ENCODE measurements at regions not wholly inside any gene's neighbourhood (a gene's known extent, or its start where the extent isn't known, plus 50 kb on each side); places are given as distances from the start of the nearest gene placed in this dataset.

DNA sequence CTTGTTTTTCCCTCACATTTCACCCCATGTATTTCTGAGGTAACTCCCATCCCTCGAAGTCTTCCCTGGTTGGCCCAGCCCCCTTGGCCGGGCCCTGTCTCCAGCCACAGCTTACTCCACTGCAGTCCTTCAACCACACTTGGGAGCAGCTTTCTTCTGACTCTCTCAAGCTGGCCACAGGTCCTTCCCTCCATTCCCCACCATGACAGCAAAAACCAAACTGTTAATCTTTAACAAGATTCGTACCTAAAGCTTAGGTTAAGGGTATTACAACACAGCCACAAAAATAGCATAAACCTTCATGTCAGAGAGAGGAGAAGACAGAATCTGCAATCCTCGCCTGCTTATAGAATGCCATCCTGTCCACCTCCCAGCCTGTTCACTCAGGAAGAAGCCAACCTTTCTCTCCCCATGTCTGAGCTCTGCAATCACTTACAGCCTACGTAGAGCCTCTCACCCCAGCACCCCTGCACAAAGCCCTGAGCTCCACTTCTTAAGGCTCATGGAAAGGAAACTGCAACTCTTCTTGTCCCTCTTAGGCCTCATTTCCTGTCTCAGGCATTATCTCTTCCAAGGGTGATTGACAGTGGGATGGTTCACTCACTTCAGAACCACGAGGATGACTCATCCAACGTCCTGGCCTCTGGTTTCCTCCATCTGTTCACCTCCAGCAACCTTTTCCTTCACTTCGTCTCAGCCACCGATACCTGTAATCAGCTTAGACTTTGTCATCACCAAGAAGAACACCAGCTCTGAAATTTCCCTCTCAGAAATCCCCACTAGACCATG is 72.8 kb downstream of the CD2 start:
- peaks cover 0 to 7% (median 2%) of the 10 kb centered on the region in 11 donors for H3K9me3 Mint-ChIP-seq
- ATAC-seq: peak; percentile 59
- H3K4me3 ChIP-seq (ENCODE audit: low read length): no peak overlapping the region
- intact Hi-C loops (cut with micrococcal nuclease): loop anchor here in 1 of 2 donors (1.0 to 2.0 kb wide), 5 partner anchors 16 to 160 kb away; no protein-coding TSS in a partner anchor
- H3K36me3 Mint-ChIP-seq: peaks cover 0 to 11% (median 0%) of the 10 kb centered on the region in 5 donors
- no peaks in the 10 kb centered on the region for H3K27me3 ChIP-seq (ENCODE audit: control insufficient read depth in 2 of 2, insufficient read depth in 2 of 2, low read length in 2 of 2)
- H3K4me1 ChIP-seq (ENCODE audit: control insufficient read depth in 2 of 2, insufficient read depth in 2 of 2, low read length in 2 of 2): peaks cover 10 to 12% of the 10 kb centered on the region in 2 donors
- H3K36me3 ChIP-seq (ENCODE audit: control insufficient read depth in 2 of 3, insufficient read depth in 3 of 3, low read length in 3 of 3): no peaks in the 10 kb centered on the region
- peak overlapping the region in 6 of 10 donors; percentile 1 to 76 (median 22) for H3K4me3 Mint-ChIP-seq
- DNase-seq: peak in 3 of 9 donors; percentile 11 to 64 (median 46)
- H3K4me1 Mint-ChIP-seq: peaks cover 11 to 60% (median 25%) of the 10 kb centered on the region in 7 donors
- no peaks in the 10 kb centered on the region for H3K9me3 ChIP-seq (ENCODE audit: control insufficient read depth in 2 of 3, low read length in 3 of 3)
- H3K27ac Mint-ChIP-seq: peak overlapping the region; percentile 10 to 94 (median 77)
- H3K27ac ChIP-seq (ENCODE audit: low read depth, low read length): no peak overlapping the region
- ChIA-PET POLR2A (interaction anchor here (0.6 to 1.3 kb wide), 8 partner anchors 11 to 179 kb away, joined by 3 to 6 read pairs (median 3); no protein-coding TSS in a partner anchor), CTCF (interaction anchor here (1.1 to 1.5 kb wide), 2 partner anchors 10 to 64 kb away, joined by 3 to 4 read pairs; no protein-coding TSS in a partner anchor)
- H3K27me3 Mint-ChIP-seq: peaks cover 0 to 3% (median 0%) of the 10 kb centered on the region in 5 donors

DNA sequence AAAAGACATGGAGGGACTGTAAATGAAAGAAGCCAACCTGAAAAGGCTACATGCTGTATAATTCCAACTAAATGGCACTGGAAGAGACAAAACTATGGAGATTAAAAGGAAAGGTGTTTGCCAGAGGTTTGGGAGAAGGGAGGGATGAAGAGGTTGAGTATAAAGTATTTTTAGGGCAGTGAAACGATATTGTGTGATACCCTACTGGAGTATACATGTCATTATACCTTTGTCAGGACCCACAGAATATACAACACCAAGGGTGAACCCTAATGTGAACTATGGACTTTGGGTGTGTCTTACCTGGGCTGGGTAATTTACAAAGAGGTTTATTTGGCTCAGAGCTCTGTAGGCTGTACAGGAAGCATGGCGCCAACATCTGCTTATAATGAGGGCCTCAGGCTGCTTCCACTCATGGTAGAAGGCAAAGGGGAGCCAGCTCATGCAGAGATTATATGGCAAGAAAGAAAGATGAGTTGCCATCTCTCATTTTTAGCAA is 73.4 kb downstream of the CD2 start:
- no peaks in the 10 kb centered on the region for H3K27me3 ChIP-seq (ENCODE audit: control insufficient read depth in 2 of 2, insufficient read depth in 2 of 2, low read length in 2 of 2)
- Mint-ChIP-seq H3K36me3 (peaks cover 0 to 11% (median 0%) of the 10 kb centered on the region in 5 donors), H3K9me3 (peaks cover 0 to 7% (median 2%) of the 10 kb centered on the region in 11 donors), H3K4me1 (peaks cover 11 to 62% (median 25%) of the 10 kb centered on the region in 7 donors), H3K4me3 (peak overlapping the region in 2 of 10 donors; percentile 2 to 76), H3K27ac (peak overlapping the region in 8 of 9 donors; percentile 10 to 94 (median 78)), H3K27me3 (peaks cover 0 to 3% (median 0%) of the 10 kb centered on the region in 5 donors)
- no peak overlapping the region for H3K4me3 ChIP-seq (ENCODE audit: low read length)
- intact Hi-C loops (cut with micrococcal nuclease): loop anchor here in 1 of 2 donors (1.0 to 2.0 kb wide), 5 partner anchors 17 to 159 kb away; no protein-coding TSS in a partner anchor
- H3K9me3 ChIP-seq (ENCODE audit: control insufficient read depth in 2 of 3, low read length in 3 of 3): no peaks in the 10 kb centered on the region
- DNase-seq (no peak), ATAC-seq (no peak)
- POLR2A ChIA-PET: interaction anchor here (0.8 to 1.3 kb wide), 5 partner anchors 11 to 178 kb away, joined by 3 to 6 read pairs (median 4); no protein-coding TSS in a partner anchor
- H3K36me3 ChIP-seq (ENCODE audit: control insufficient read depth in 2 of 3, insufficient read depth in 3 of 3, low read length in 3 of 3): no peaks in the 10 kb centered on the region
- CTCF ChIA-PET: interaction anchor here (1.1 to 1.5 kb wide), 2 partner anchors 11 to 65 kb away, joined by 3 to 4 read pairs; no protein-coding TSS in a partner anchor
- no peak overlapping the region for H3K27ac ChIP-seq (ENCODE audit: low read depth, low read length)
- H3K4me1 ChIP-seq (ENCODE audit: control insufficient read depth in 2 of 2, insufficient read depth in 2 of 2, low read length in 2 of 2): peaks cover 10 to 12% of the 10 kb centered on the region in 2 donors

DNA sequence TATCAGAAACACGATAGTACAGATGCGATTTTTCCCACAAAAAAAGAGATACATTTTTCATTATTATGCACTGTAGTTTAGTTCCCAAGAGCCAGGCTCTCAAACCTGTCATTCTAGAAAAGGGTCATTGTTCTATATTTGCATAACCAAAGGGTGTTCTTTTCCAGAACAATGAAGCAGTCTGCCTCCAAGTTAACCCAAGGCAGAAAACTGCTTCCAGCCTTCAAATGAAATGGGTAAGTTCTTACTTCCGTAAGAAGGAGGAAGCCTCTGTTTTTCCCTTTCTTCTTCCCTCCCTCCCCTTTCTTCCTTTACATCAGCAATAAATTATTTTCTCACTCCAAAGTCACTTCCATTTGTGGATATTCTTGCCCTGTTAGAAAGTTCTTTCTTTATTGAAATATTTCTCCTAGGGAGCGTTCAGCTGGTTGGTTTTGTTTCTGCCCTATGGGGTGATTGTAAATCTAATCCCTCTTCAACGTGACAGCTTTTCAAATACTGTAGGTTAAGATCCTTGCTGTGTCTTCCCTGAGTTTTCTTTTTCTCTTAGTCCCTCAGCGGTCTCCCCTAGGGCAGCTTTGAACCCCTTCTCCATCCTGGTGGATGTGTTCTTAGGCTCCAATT is 77.3 kb upstream of the PTGFRN start:
- no peak overlapping the region for H3K27ac ChIP-seq (ENCODE audit: low read depth, low read length)
- Mint-ChIP-seq H3K9me3 (peaks cover 0 to 12% (median 5%) of the 10 kb centered on the region in 11 donors), H3K27me3 (peaks cover 0 to 3% (median 0%) of the 10 kb centered on the region in 5 donors), H3K4me3 (no peak overlapping the region), H3K36me3 (peaks cover 5 to 16% (median 7%) of the 10 kb centered on the region in 5 donors), H3K4me1 (peaks cover 6 to 29% (median 10%) of the 10 kb centered on the region in 7 donors), H3K27ac (peak overlapping the region in 1 of 9 donors; percentile 20)
- intact Hi-C loops (cut with micrococcal nuclease): no loop called here
- no peaks in the 10 kb centered on the region for H3K36me3 ChIP-seq (ENCODE audit: control insufficient read depth in 2 of 3, insufficient read depth in 3 of 3, low read length in 3 of 3)
- H3K4me1 ChIP-seq (ENCODE audit: control insufficient read depth in 2 of 2, insufficient read depth in 2 of 2, low read length in 2 of 2): peaks cover 0 to under 1% of the 10 kb centered on the region in 2 donors
- ChIA-PET POLR2A (no interaction called here), CTCF (no interaction called here)
- DNase-seq (no peak), ATAC-seq (no peak)
- no peaks in the 10 kb centered on the region for H3K27me3 ChIP-seq (ENCODE audit: control insufficient read depth in 2 of 2, insufficient read depth in 2 of 2, low read length in 2 of 2)
- no peaks in the 10 kb centered on the region for H3K9me3 ChIP-seq (ENCODE audit: control insufficient read depth in 2 of 3, low read length in 3 of 3)
- H3K4me3 ChIP-seq (ENCODE audit: low read length): no peak overlapping the region

DNA sequence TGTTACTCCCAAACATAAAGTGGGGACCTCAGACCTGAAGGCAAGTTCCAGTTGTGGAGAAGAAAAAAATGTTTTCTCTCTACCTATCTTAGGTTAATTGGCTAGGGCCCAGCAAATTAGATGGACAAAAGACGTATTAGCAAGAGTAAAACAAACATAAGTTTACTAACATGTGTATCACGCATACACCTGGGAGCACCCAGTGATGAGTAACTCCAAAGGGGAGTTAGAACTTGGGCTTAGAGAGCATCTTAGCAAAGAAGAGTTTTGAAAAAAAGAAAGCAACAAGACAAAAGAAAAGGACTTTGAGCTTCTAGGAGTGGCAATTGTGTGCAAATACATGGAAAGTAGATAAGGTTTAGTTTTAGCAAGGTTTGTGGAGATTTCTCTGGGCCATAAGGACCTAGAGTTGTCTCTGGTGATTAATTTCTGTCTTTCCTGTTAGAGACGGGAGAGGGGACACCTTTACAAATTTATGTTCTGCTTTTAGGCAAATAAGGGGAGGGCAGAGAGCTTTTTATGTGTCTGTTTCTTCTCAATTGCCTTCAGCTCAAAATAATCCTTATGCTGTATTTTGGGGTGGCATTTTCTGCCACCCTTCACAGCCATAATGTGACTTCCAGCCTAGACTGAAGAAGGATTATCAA is 76.7 kb upstream of the PTGFRN start:
- intact Hi-C loops (cut with micrococcal nuclease): no loop called here
- Histone ChIP-seq H3K9me3 (ENCODE audit: control insufficient read depth in 2 of 3, low read length in 3 of 3) (no peaks in the 10 kb centered on the region), H3K27me3 (ENCODE audit: control insufficient read depth in 2 of 2, insufficient read depth in 2 of 2, low read length in 2 of 2) (no peaks in the 10 kb centered on the region), H3K36me3 (ENCODE audit: control insufficient read depth in 2 of 3, insufficient read depth in 3 of 3, low read length in 3 of 3) (no peaks in the 10 kb centered on the region), H3K4me3 (ENCODE audit: low read length) (no peak overlapping the region), H3K27ac (ENCODE audit: low read depth, low read length) (no peak overlapping the region), H3K4me1 (ENCODE audit: control insufficient read depth in 2 of 2, insufficient read depth in 2 of 2, low read length in 2 of 2) (no peaks in the 10 kb centered on the region)
- peaks cover 6 to 15% (median 7%) of the 10 kb centered on the region in 5 donors for H3K36me3 Mint-ChIP-seq
- H3K4me3 Mint-ChIP-seq: no peak overlapping the region
- H3K27me3 Mint-ChIP-seq: peaks cover 0 to 3% (median 0%) of the 10 kb centered on the region in 5 donors
- H3K27ac Mint-ChIP-seq: no peak overlapping the region
- DNase-seq (no peak), ATAC-seq (no peak)
- peaks cover 4 to 23% (median 9%) of the 10 kb centered on the region in 7 donors for H3K4me1 Mint-ChIP-seq
- ChIA-PET POLR2A (no interaction called here), CTCF (no interaction called here)
- peaks cover 0 to 11% (median 5%) of the 10 kb centered on the region in 11 donors for H3K9me3 Mint-ChIP-seq

DNA sequence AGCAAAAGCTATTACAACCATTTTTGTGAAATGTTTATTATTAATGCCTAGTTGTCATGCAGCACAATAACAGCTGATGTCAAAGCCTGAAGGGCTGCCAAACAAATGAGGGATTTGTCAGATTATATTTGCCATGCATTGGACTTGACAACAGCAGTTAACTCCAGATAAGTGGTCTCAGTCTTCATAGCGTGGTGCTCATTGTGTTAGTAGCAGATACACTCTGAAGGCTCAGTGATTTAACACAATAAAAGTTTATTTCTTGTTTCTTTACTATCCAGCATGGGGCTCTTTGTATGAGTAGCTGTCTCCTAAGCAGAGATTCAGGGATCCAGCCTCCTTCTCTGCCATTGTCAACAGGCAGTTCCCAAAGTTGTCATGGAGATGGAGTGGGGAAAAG is 76.0 kb upstream of the PTGFRN start:
- H3K27ac Mint-ChIP-seq: no peak overlapping the region
- peaks cover 0 to 18% (median 5%) of the 10 kb centered on the region in 7 donors for H3K4me1 Mint-ChIP-seq
- H3K9me3 ChIP-seq (ENCODE audit: control insufficient read depth in 2 of 3, low read length in 3 of 3): no peaks in the 10 kb centered on the region
- POLR2A ChIA-PET: no interaction called here
- no peaks in the 10 kb centered on the region for H3K27me3 ChIP-seq (ENCODE audit: control insufficient read depth in 2 of 2, insufficient read depth in 2 of 2, low read length in 2 of 2)
- no peak overlapping the region for H3K27ac ChIP-seq (ENCODE audit: low read depth, low read length)
- H3K4me1 ChIP-seq (ENCODE audit: control insufficient read depth in 2 of 2, insufficient read depth in 2 of 2, low read length in 2 of 2): no peaks in the 10 kb centered on the region
- intact Hi-C loops (cut with micrococcal nuclease): no loop called here
- DNase-seq (no peak), ATAC-seq (no peak)
- CTCF ChIA-PET: no interaction called here
- H3K9me3 Mint-ChIP-seq: peaks cover 0 to 11% (median 5%) of the 10 kb centered on the region in 11 donors
- H3K4me3 ChIP-seq (ENCODE audit: low read length): no peak overlapping the region
- H3K27me3 Mint-ChIP-seq: peaks cover 0 to 3% (median 0%) of the 10 kb centered on the region in 5 donors
- no peaks in the 10 kb centered on the region for H3K36me3 ChIP-seq (ENCODE audit: control insufficient read depth in 2 of 3, insufficient read depth in 3 of 3, low read length in 3 of 3)
- peaks cover 6 to 16% (median 7%) of the 10 kb centered on the region in 5 donors for H3K36me3 Mint-ChIP-seq
- no peak overlapping the region for H3K4me3 Mint-ChIP-seq

DNA sequence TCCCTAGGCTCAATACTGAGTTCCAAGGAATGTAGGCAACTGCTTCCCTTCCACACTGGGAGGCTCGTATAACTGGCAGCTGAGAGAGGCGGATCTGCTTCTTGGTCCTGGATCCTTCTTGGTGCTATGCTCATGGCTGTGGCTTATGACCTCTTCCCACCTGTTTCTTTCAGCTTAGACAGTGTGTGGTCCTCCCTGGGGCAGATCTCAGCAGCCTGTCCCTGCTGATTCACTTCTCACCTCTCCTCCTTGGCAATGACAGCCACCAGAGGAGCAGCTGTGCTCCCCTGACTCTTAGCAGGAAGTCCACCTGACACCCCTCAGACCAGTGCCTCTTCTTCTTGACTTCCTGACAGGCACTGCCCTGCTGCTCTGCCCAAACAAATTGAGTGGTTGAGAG is 75.1 kb upstream of the PTGFRN start:
- Mint-ChIP-seq H3K9me3 (peaks cover 0 to 14% (median 5%) of the 10 kb centered on the region in 11 donors), H3K36me3 (peaks cover 6 to 16% (median 7%) of the 10 kb centered on the region in 5 donors), H3K4me1 (peaks cover 0 to 14% (median 3%) of the 10 kb centered on the region in 7 donors), H3K4me3 (no peak overlapping the region), H3K27ac (peak overlapping the region in 1 of 9 donors; percentile 72), H3K27me3 (no peaks in the 10 kb centered on the region)
- intact Hi-C loops (cut with micrococcal nuclease): no loop called here
- ChIA-PET CTCF (interaction anchor here (1.4 kb wide), 1 partner anchor 100 kb away, joined by 3 read pairs; no protein-coding TSS in a partner anchor), POLR2A (interaction anchor here (0.8 kb wide), 1 partner anchor 749 kb away, joined by 3 read pairs; no protein-coding TSS in a partner anchor)
- H3K36me3 ChIP-seq (ENCODE audit: control insufficient read depth in 2 of 3, insufficient read depth in 3 of 3, low read length in 3 of 3): no peaks in the 10 kb centered on the region
- no peaks in the 10 kb centered on the region for H3K27me3 ChIP-seq (ENCODE audit: control insufficient read depth in 2 of 2, insufficient read depth in 2 of 2, low read length in 2 of 2)
- no peaks in the 10 kb centered on the region for H3K4me1 ChIP-seq (ENCODE audit: control insufficient read depth in 2 of 2, insufficient read depth in 2 of 2, low read length in 2 of 2)
- no peak overlapping the region for H3K27ac ChIP-seq (ENCODE audit: low read depth, low read length)
- ATAC-seq (no peak), DNase-seq (no peak)
- no peak overlapping the region for H3K4me3 ChIP-seq (ENCODE audit: low read length)
- no peaks in the 10 kb centered on the region for H3K9me3 ChIP-seq (ENCODE audit: control insufficient read depth in 2 of 3, low read length in 3 of 3)

Measured in naive thymus-derived CD4-positive, alpha-beta T cell (primary cell).